HG03139 (cell line): ENCODE measurements at regions not wholly inside any gene's neighbourhood (a gene's known extent, or its start where the extent isn't known, plus 50 kb on each side); places are given as distances from the start of the nearest gene placed in this dataset.

Experiments used
- ATAC-seq: cut with Tn5 transposase; IDR thresholded peaks from one replicate; pipeline ENCODE4 v1.9.1; 2021; ENCODE audit not compliant: unreplicated experiment

- ATAC-seq, result no peak
Measured at GRCh38 chr6:22231050-22231449, 65.8 kb downstream of the PRL start.

DNA sequence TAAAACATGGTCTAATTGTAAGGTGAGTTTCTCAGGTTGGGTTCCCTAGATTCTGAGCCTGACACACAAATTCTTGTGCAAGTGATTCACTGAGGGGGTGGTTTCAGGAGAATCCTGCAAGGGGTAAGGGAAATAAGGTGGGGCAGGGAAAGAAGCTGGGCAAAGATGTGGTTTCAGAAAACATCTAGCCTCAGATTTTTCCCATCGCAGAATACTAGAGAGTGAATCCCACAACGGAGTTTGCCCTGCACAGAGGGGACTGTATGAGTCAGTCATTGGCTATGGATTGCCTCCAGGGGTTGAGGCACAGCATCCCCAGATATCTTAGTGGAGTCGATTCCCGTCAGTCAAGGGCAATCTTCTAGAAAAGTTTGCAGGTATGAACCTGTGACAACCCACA lies 65.2 kb downstream of the PRL start:
- ATAC-seq, result no peak

GRCh38 chr6:22236626-22237414 lies 60.0 kb downstream of the PRL start:
- ATAC-seq, result no peak
